Spinal cord (tissue), 9 donors: ENCODE measurements at regions not wholly inside any gene's neighbourhood (a gene's known extent, or its start where the extent isn't known, plus 50 kb on each side); places are given as distances from the start of the nearest gene placed in this dataset.
"Not testable (repeated sequence)": the region's sequence is repeated elsewhere in the genome, so short reads cannot be mapped to it uniquely, and the experiment has no call there.

Source experiments
- DNase-seq, 6 donors: peaks; one replicate each; pipeline versions ENCODE4 v3.0.0 to v3.0.0-alpha.2; 2013 to 2015; ENCODE audit warnings: low spot score in 6 of 6, low read depth in 4 of 6
- H3K27ac ChIP-seq: one replicate; pipeline ENCODE4 v1.5.1; 2013; ENCODE audit warnings: low read depth, low read length, control low read depth
- H3K27me3 ChIP-seq: one replicate; pipeline ENCODE4 v1.6.1; 2013; ENCODE audit warnings: low read length; ENCODE audit not compliant: control insufficient read depth, insufficient read depth
- H3K36me3 ChIP-seq: one replicate; pipeline ENCODE4 v1.6.1; 2013; ENCODE audit warnings: low read length; ENCODE audit not compliant: control insufficient read depth, insufficient read depth
- H3K4me1 ChIP-seq: one replicate; pipeline ENCODE4 v1.6.1; 2013; ENCODE audit warnings: low read length; ENCODE audit not compliant: control insufficient read depth, insufficient read depth
- H3K4me3 ChIP-seq: one replicate; pipeline ENCODE4 v1.5.1; 2013; ENCODE audit warnings: low read depth, low read length, control low read depth
- H3K9me3 ChIP-seq: one replicate; pipeline ENCODE4 v1.6.1; 2013; ENCODE audit warnings: low read length; ENCODE audit not compliant: control insufficient read depth, insufficient read depth
- whole genome bisulfite sequencing: methylation state at CpG from one replicate; pipeline ENCODE4 v1.1.5; 2013; ENCODE audit warnings: missing lambda C conversion rate; ENCODE audit not compliant: insufficient coverage; 5-methylcytosine and 5-hydroxymethylcytosine counted together
- donor health status: healthy.

DNA sequence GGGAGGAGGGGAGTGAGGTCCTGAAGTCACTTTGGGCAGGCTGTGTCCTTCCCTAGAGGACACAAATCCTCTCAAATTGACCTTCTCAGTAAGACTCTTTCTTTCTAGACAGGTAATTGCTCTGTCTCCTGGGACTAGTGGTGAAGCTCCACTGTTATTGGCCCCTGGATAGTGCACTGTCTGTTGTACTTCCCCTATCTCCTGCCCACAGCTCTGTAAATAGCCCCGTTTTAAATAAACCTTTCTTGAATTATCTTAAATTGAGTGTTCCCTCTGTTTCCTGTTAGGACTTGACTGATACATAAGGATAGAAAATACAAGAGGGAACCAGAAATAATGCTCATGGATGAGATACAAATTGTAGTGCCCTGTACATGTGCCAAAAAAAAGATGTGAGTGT, 229.5 kb upstream of the USP24 start:
- whole genome bisulfite sequencing, result no CpG with 5 or more reads among the region's 1 CpG
- no peaks in the 10 kb centered on the region for H3K27me3 ChIP-seq
- no peaks in the 10 kb centered on the region for H3K36me3 ChIP-seq
- no peak overlapping the region for H3K27ac ChIP-seq
- H3K4me1 ChIP-seq, result no peaks in the 10 kb centered on the region
- H3K4me3 ChIP-seq, result no peak overlapping the region
- H3K9me3 ChIP-seq, result no peaks in the 10 kb centered on the region
- DNase-seq, result no peak

DNA sequence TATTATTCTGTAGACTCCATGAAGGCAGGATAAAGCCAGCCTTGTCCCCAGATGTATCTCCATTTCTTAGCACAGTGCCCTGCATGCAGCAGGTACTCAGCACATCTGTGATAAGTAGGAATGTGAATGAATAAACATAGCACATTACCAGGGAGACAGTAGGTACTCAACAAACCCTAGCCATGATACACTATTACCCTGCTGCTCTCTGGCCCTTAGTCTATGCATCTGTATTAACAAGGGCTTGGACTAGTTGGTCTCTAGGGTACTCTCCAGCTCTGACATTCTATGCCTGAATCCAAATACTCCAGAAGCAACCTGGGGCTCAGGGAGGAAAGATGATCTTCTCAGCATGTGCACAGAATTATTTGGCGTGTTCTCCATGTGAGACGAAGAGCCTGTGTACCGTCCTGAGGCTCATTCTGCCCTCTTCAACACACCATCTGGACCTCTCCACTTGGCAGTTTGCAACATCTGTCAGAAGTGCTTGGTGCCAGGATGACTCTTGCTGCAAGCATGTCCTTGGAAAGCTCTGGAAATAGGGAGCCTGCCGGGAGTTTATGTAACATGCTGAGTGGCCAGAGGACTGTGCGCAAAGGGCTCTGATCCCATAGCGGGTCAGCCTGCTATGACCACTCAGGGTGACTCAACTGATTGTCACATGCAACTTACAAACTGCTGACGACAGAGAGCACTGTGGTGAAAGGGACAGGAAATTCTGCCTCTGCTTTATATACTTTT, 228.2 kb upstream of the USP24 start:
- Histone ChIP-seq H3K4me1 (no peaks in the 10 kb centered on the region), H3K9me3 (no peaks in the 10 kb centered on the region), H3K4me3 (no peak overlapping the region), H3K36me3 (no peaks in the 10 kb centered on the region), H3K27ac (no peak overlapping the region), H3K27me3 (no peaks in the 10 kb centered on the region)
- WGBS, result 56% methylated on average over 5 of the region's 7 CpGs
- DNase-seq, result peak in 5 of 6 donors; percentile 4 to 90 (median 22)

- no CpG with 5 or more reads among the region's 1 CpG for WGBS
- no peak overlapping the region for H3K27ac ChIP-seq
- H3K4me3 ChIP-seq, result no peak overlapping the region
- no peaks in the 10 kb centered on the region for H3K27me3 ChIP-seq
- no peak for DNase-seq
- H3K4me1 ChIP-seq, result no peaks in the 10 kb centered on the region
- no peaks in the 10 kb centered on the region for H3K36me3 ChIP-seq
- no peaks in the 10 kb centered on the region for H3K9me3 ChIP-seq
Measured at GRCh38 chr1:55441489-55441888, 226.3 kb upstream of the USP24 start.

DNA sequence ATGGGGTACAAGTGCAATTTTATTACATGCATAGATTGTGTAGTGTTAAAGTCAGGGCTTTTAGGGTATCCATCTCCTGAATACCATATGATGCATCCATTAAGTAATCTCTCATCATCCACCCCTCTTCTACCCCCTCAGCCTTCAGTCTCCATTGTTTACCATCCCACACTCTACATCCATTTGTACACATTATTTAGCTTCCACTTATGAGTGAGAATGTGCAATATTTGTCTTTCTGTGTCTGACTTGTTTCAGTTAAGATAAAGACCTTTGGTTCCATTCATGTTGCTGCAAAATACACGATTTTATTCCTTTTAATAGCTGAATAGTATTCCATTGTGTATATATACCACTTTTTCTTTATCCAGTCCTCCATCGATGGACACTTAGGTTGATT, 222.5 kb upstream of the USP24 start:
- Histone ChIP-seq H3K4me1 (no peaks in the 10 kb centered on the region), H3K27me3 (no peaks in the 10 kb centered on the region), H3K4me3 (no peak overlapping the region), H3K36me3 (no peaks in the 10 kb centered on the region), H3K9me3 (no peaks in the 10 kb centered on the region), H3K27ac (no peak overlapping the region)
- no peak for DNase-seq
- no CpG with 5 or more reads among the region's 2 CpGs for WGBS

DNA sequence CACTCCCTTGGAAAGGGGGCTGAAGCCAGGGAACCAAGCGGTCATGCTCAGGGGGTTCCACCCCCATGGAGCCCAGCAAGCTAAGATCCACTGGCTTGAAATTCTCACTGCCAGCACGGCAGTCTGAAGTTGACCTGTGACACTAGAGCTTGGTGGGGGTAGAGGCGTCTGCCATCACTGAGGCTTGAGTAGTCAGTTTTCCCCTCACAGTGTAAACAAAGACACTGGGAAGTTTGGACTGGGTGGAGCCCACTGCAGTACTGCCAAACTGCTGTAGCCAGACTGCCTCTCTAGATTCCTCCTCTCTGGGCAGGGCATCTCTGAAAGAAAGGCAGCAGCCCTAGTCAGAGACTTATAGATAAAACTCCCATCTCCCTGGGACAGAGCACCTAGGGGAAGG, 215.6 kb upstream of the USP24 start:
- H3K36me3 ChIP-seq, H3K27me3 ChIP-seq, H3K9me3 ChIP-seq, H3K27ac ChIP-seq, H3K4me3 ChIP-seq, H3K4me1 ChIP-seq: not testable (repeated sequence)
- peak in 1 of 6 donors; percentile 8 for DNase-seq
- 59% methylated on average over 3 of the region's 3 CpGs for WGBS

- H3K9me3 ChIP-seq, H3K27ac ChIP-seq, H3K36me3 ChIP-seq, H3K4me1 ChIP-seq, H3K27me3 ChIP-seq, H3K4me3 ChIP-seq, DNase-seq: not testable (repeated sequence)
- WGBS, result 92% methylated on average over 8 of the region's 8 CpGs
Measured at GRCh38 chr1:55430206-55430605, 215.0 kb upstream of the USP24 start.

- Histone ChIP-seq H3K27ac (no peak overlapping the region), H3K27me3 (peaks cover 2% of the 10 kb centered on the region), H3K4me1 (no peaks in the 10 kb centered on the region), H3K4me3 (no peak overlapping the region), H3K36me3 (no peaks in the 10 kb centered on the region), H3K9me3 (no peaks in the 10 kb centered on the region)
- WGBS, result 83% methylated on average over 9 of the region's 9 CpGs
- peak in 1 of 6 donors; percentile 52 for DNase-seq
Measured at GRCh38 chr1:55428944-55429931, 214.1 kb upstream of the USP24 start.

GRCh38 chr1:55428231-55428630, 213.1 kb upstream of the USP24 start:
- H3K27me3 ChIP-seq, result peaks cover 2% of the 10 kb centered on the region
- H3K4me3 ChIP-seq, result no peak overlapping the region
- WGBS, result 72% methylated on average over 2 of the region's 4 CpGs
- H3K36me3 ChIP-seq, result no peaks in the 10 kb centered on the region
- H3K4me1 ChIP-seq, result no peaks in the 10 kb centered on the region
- no peaks in the 10 kb centered on the region for H3K9me3 ChIP-seq
- DNase-seq, result no peak
- H3K27ac ChIP-seq, result no peak overlapping the region

GRCh38 chr1:55427606-55428005, 212.4 kb upstream of the USP24 start:
- Histone ChIP-seq H3K27me3 (peaks cover 2% of the 10 kb centered on the region), H3K4me3 (no peak overlapping the region), H3K27ac (no peak overlapping the region), H3K9me3 (no peaks in the 10 kb centered on the region), H3K36me3 (no peaks in the 10 kb centered on the region), H3K4me1 (no peaks in the 10 kb centered on the region)
- no peak for DNase-seq
- WGBS, result 80% methylated on average over 1 of the region's 4 CpGs
